GM23338 (cell line): ENCODE measurements at regions not wholly inside any gene's neighbourhood (a gene's known extent, or its start where the extent isn't known, plus 50 kb on each side); places are given as distances from the start of the nearest gene placed in this dataset.

ENCODE experiments used
- ATAC-seq: fragments of 200-7000 bp; cut with Tn5 transposase; 3 replicates; pipeline ENCODE4 v1.9.1; 2020
- DNase-seq: peaks from one replicate; pipeline ENCODE4 v3.0.0-alpha.2; 2015; ENCODE audit warnings: low spot score
- H2AFZ ChIP-seq: fragments of 200-600 bp; sonication (generic); 2 replicates; pipeline ENCODE4 v1.8.0; 2016; ENCODE audit warnings: antibody characterized with exemption, mild to moderate bottlenecking, moderate library complexity
- H3F3A ChIP-seq: fragments of 200-600 bp; sonication (generic); replicated peaks from 2 replicates; pipeline ENCODE4 v1.8.0; 2017; ENCODE audit warnings: antibody characterized with exemption, mixed run types, low read depth
- H3K27ac ChIP-seq: fragments of 200-600 bp; sonication (generic); 2 replicates; pipeline ENCODE4 v1.6.1; 2016; ENCODE audit warnings: low read depth
- H3K27me3 ChIP-seq: fragments of 200-600 bp; sonication (generic); 2 replicates; pipeline ENCODE4 v1.8.0; 2016; ENCODE audit warnings: mild to moderate bottlenecking, mixed run types, moderate library complexity; ENCODE audit not compliant: insufficient read depth
- H3K36me3 ChIP-seq: fragments of 200-600 bp; sonication (generic); 2 replicates; pipeline ENCODE4 v1.8.0; 2016; ENCODE audit warnings: mild to moderate bottlenecking; ENCODE audit not compliant: insufficient read depth
- H3K4me1 ChIP-seq: fragments of 200-600 bp; sonication (generic); 2 replicates; pipeline ENCODE4 v1.8.0; 2016; ENCODE audit warnings: mild to moderate bottlenecking, moderate library complexity; ENCODE audit not compliant: insufficient read depth
- H3K4me2 ChIP-seq: fragments of 200-600 bp; sonication (generic); 2 replicates; pipeline ENCODE4 v1.7.1; 2017; ENCODE audit warnings: mixed run types
- H3K4me3 ChIP-seq: fragments of 200-600 bp; sonication (generic); 2 replicates; pipeline ENCODE4 v1.6.1; 2016; ENCODE audit warnings: mixed run types
- H3K79me2 ChIP-seq: fragments of 200-600 bp; sonication (generic); replicated peaks from 2 replicates; pipeline ENCODE4 v1.8.0; 2017; ENCODE audit warnings: mild to moderate bottlenecking; ENCODE audit not compliant: insufficient read depth
- H3K9me2 ChIP-seq: fragments of 200-600 bp; sonication (generic); 2 replicates; pipeline ENCODE4 v1.8.0; 2017; ENCODE audit not compliant: insufficient read depth
- H4K20me1 ChIP-seq: fragments of 200-600 bp; sonication (generic); replicated peaks from 2 replicates; pipeline ENCODE4 v1.8.0; 2017; ENCODE audit warnings: mild to moderate bottlenecking; ENCODE audit not compliant: insufficient read depth
- H3K27ac Mint-ChIP-seq: 2 replicates; pipeline ENCODE4 v1.8.0; 2020; ENCODE audit warnings: inconsistent platforms, mild to moderate bottlenecking, moderate library complexity, mixed read lengths
- H3K27me3 Mint-ChIP-seq: 3 replicates; pipeline ENCODE4 v1.8.0; 2022; ENCODE audit warnings: low read depth, mild to moderate bottlenecking, moderate library complexity, mixed read lengths, inconsistent platforms; ENCODE audit not compliant: insufficient read depth, poor library complexity
- H3K36me3 Mint-ChIP-seq: 3 replicates; pipeline ENCODE4 v1.8.0; 2021; ENCODE audit warnings: low read depth, mild to moderate bottlenecking, inconsistent platforms, moderate library complexity, mixed read lengths
- H3K4me1 Mint-ChIP-seq: 3 replicates; pipeline ENCODE4 v1.8.0; 2020; ENCODE audit warnings: mild to moderate bottlenecking, inconsistent platforms, mixed read lengths
- H3K4me3 Mint-ChIP-seq: 3 replicates; pipeline ENCODE4 v1.8.0; 2021; ENCODE audit warnings: moderate library complexity, mild to moderate bottlenecking, inconsistent platforms, mixed read lengths
- H3K9me3 Mint-ChIP-seq: 3 replicates; pipeline ENCODE4 v1.8.0; 2020; ENCODE audit warnings: moderate library complexity, mild to moderate bottlenecking, inconsistent platforms, mixed read lengths
- CTCF ChIP-seq, 2 experiments: fragments of 200-600 bp in 1 of 2; sonication (generic) in 1 of 2; conservative IDR thresholded peaks; 2 replicates each; pipeline versions ENCODE4 v1.5.1 to v1.6.1; 2016 to 2017; ENCODE audit warnings: antibody characterized with exemption in 2 of 2, low read depth in 2 of 2, mild to moderate bottlenecking in 2 of 2, moderate library complexity in 1 of 2
- ETS1 ChIP-seq: IDR thresholded peaks from 2 replicates; pipeline ENCODE4 v1.6.1; 2016; ENCODE audit warnings: antibody characterized with exemption
- EZH2phosphoT487 ChIP-seq: fragments of 200-600 bp; sonication (generic); IDR thresholded peaks from one replicate; pipeline ENCODE4 v1.8.1; 2018; ENCODE audit warnings: antibody characterized with exemption; ENCODE audit not compliant: unreplicated experiment
- JUNB ChIP-seq: IDR thresholded peaks from one replicate; pipeline ENCODE4 v1.6.1; 2016; ENCODE audit warnings: antibody characterized with exemption; ENCODE audit not compliant: unreplicated experiment
- NANOG ChIP-seq: IDR thresholded peaks from 2 replicates; pipeline ENCODE4 v1.6.1; 2016; ENCODE audit warnings: antibody characterized with exemption, borderline replicate concordance
- POLR2AphosphoS5 ChIP-seq: IDR thresholded peaks from 2 replicates; pipeline ENCODE4 v1.6.1; 2016; ENCODE audit warnings: antibody characterized with exemption, low read depth
- REST ChIP-seq: IDR thresholded peaks from one replicate; pipeline ENCODE4 v1.6.1; 2018; ENCODE audit warnings: antibody characterized with exemption; ENCODE audit not compliant: unreplicated experiment
- STAT1 ChIP-seq: IDR thresholded peaks from one replicate; pipeline ENCODE4 v1.6.1; 2016; ENCODE audit warnings: antibody characterized with exemption; ENCODE audit not compliant: unreplicated experiment
- ZNF331 ChIP-seq: fragments of 250-450 bp; sonication (Bioruptor Pico); IDR thresholded peaks from 2 replicates; pipeline ENCODE4 v1.5.0; 2020; ENCODE audit warnings: low read depth, mild to moderate bottlenecking, moderate library complexity

- no peak for TF ChIP-seq REST
- no peak for TF ChIP-seq EZH2phosphoT487
- no peak for TF ChIP-seq JUNB
- no peak for TF ChIP-seq CTCF (conservative IDR thresholded peaks at IDR 0.05; ENCODE audit: low read depth in 2 of 2)
- no peak for TF ChIP-seq ZNF331 (CRISPR knock-in tag)
Observed at GRCh38 chr5:96196407-96196806, 234.8 kb upstream of the ELL2 start (continued).

GRCh38 chr5:96195123-96195522 is 233.5 kb upstream of the ELL2 start:
- Histone ChIP-seq H3K4me2 (no peak overlapping the region), H3K4me1 (no peaks in the 10 kb centered on the region), H3K36me3 (no peaks in the 10 kb centered on the region), H2AFZ (no peak overlapping the region), H3K9me2 (no peaks in the 10 kb centered on the region), H3K27ac (no peak overlapping the region), H4K20me1 (no peaks in the 10 kb centered on the region), H3K27me3 (no peaks in the 10 kb centered on the region), H3K4me3 (no peak overlapping the region), H3F3A (no peaks in the 10 kb centered on the region), H3K79me2 (no peaks in the 10 kb centered on the region)
- TF ChIP-seq REST (no peak), POLR2AphosphoS5 (no peak), CTCF (conservative IDR thresholded peaks at IDR 0.05; ENCODE audit: low read depth in 2 of 2) (no peak), JUNB (no peak), ETS1 (no peak), EZH2phosphoT487 (no peak), STAT1 (no peak), NANOG (no peak), ZNF331 (CRISPR knock-in tag) (no peak)
- Mint-ChIP-seq H3K36me3 (no peaks in the 10 kb centered on the region), H3K27me3 (peaks cover 2% of the 10 kb centered on the region), H3K27ac (no peak overlapping the region), H3K4me3 (no peak overlapping the region), H3K9me3 (no peaks in the 10 kb centered on the region), H3K4me1 (peaks cover 4% of the 10 kb centered on the region; the same call in 2 of the 3 replicates)
- DNase-seq (no peak), ATAC-seq (no peak)
